Brain microvascular endothelial cell (primary cell): ENCODE measurements at regions not wholly inside any gene's neighbourhood (a gene's known extent, or its start where the extent isn't known, plus 50 kb on each side); places are given as distances from the start of the nearest gene placed in this dataset.

Experiments
- DNase-seq: peaks from one replicate; pipeline ENCODE4 v3.0.0-alpha.2; 2020
- H3K27ac ChIP-seq: fragments of 250-450 bp; sonication (Bioruptor Pico); 2 replicates; pipeline ENCODE4 v1.5.1; 2020; ENCODE audit warnings: mild to moderate bottlenecking, moderate library complexity
- H3K27me3 ChIP-seq: fragments of 250-450 bp; sonication (Bioruptor Pico); replicated peaks from 2 replicates; pipeline ENCODE4 v1.5.1; 2020; ENCODE audit warnings: mild to moderate bottlenecking
- H3K36me3 ChIP-seq: fragments of 250-450 bp; sonication (Bioruptor Pico); replicated peaks from 2 replicates; pipeline ENCODE4 v1.5.1; 2020; ENCODE audit warnings: mild to moderate bottlenecking
- H3K4me3 ChIP-seq: 2 replicates; pipeline ENCODE4 v1.5.1; 2011; ENCODE audit warnings: low read depth, mild to moderate bottlenecking, control low read depth, low read length, moderate library complexity
- CTCF ChIP-seq: IDR thresholded peaks from 2 replicates; pipeline ENCODE4 v1.5.1; 2011; ENCODE audit warnings: low read depth, mild to moderate bottlenecking, moderate library complexity, low read length, control low read depth, inconsistent platforms; ENCODE audit errors: missing control alignments
- in situ Hi-C: cut with HindIII; loops from 2 replicates; pipeline ENCODE4 v1.10.0; 2017; ENCODE audit warnings: low sequenced_read_pairs, low pct_ligation_motif_present

DNA sequence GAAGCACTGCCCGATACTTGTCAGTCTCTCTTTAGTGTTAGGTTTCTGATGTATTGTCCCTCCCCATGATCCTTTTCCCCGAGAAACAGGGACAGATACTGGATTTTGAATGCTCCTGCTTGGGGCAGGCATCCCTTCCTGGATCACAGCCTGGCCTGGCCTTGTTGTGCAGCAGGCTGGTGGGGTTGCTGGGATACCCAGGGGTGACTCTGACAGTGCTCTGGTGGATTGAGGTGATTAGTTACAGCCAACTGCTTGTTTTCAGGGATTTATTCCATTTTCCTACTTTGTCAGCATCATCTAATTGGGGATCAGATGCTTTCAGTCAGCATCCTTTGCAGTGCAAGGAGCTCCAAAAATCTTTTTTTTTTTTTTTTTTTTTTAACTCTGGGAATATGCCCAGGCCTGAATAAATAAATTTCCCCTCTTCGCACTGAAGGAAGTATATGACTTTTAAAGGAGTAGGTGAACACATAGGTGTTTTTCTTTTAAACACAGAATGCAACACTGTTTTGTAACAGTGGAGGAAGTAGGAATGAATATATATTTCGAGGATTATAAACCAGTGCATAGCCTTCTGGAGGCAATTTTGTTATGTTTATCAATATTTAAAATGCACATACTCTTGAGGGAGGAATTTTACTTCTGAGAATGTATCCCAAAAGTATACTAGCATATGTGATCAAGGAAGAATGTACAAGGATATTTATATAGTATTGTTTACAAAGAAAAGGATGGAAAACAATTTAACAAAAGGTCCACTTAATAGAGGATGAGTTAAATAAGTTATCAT is 127.3 kb upstream of the ELL2 start:
- H3K36me3 ChIP-seq = no peaks in the 10 kb centered on the region
- TF ChIP-seq CTCF = no peak
- no peak for DNase-seq
- H3K27ac ChIP-seq = no peak overlapping the region
- H3K4me3 ChIP-seq = no peak overlapping the region
- in situ Hi-C loops = no loop called here
- no peaks in the 10 kb centered on the region for H3K27me3 ChIP-seq

GRCh38 chr5:96087939-96088338 is 126.3 kb upstream of the ELL2 start:
- no peak for TF ChIP-seq CTCF
- in situ Hi-C loops = no loop called here
- H3K27me3 ChIP-seq = no peaks in the 10 kb centered on the region
- no peak overlapping the region for H3K4me3 ChIP-seq
- no peak overlapping the region for H3K27ac ChIP-seq
- DNase-seq = no peak
- no peaks in the 10 kb centered on the region for H3K36me3 ChIP-seq

DNA sequence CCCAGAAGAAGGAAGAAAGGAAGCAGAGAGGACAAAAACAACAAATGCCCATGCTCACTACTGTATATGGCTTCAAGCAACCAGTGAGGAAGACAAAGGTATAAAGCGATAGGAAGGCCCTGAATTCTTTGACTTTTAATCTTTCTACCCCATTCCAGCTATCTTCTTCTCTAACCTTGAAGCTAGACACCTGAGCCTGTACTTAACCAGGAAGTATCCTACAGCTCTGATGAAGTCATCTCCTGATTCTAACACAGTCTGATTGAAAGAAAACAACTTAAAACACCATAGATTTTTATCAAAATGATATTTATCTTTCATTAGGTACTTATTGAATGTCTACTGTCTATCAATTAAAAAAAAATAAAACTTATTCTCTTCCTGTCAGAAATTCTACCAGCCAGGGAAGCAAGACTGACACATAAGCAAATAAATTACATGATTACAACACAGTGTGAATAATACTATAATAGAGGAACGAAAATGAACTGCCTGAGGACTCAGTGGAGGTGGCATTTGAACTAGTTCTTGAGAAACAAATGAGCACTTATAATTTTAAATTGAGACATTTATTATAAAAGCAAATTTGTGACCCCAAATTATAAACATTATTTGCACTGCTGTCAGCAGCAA is 123.3 kb upstream of the ELL2 start:
- TF ChIP-seq CTCF = no peak
- DNase-seq = no peak
- Histone ChIP-seq H3K27me3 (no peaks in the 10 kb centered on the region), H3K4me3 (no peak overlapping the region), H3K36me3 (no peaks in the 10 kb centered on the region), H3K27ac (no peak overlapping the region)
- in situ Hi-C loops = no loop called here

DNA sequence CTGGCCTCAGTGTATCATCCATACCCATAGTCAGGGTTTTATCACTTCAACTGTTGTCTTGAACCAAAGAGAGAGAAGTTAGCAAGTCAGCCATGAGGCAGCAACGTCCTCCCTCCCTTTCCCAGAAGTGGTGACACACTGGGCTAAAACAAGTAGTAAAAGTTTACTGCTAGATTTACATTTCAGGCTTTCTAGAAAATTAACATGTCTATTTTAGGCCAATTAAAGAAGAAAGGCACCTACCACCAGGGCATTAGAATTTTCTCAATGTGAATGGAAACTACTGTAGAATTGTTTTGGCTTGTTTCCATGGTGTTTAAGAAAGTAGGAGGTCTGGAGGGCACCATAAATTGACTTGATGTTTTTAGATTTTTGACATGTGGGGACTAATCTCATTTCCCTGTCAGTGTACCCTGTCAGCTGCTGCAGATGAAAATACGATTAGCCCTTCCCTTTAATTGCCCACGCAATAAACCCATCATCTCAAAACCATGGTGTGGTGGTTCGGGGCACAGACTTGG is 121.8 kb upstream of the ELL2 start:
- in situ Hi-C loops = no loop called here
- no peak for DNase-seq
- Histone ChIP-seq H3K4me3 (no peak overlapping the region), H3K36me3 (no peaks in the 10 kb centered on the region), H3K27ac (no peak overlapping the region), H3K27me3 (no peaks in the 10 kb centered on the region)
- no peak for TF ChIP-seq CTCF

DNA sequence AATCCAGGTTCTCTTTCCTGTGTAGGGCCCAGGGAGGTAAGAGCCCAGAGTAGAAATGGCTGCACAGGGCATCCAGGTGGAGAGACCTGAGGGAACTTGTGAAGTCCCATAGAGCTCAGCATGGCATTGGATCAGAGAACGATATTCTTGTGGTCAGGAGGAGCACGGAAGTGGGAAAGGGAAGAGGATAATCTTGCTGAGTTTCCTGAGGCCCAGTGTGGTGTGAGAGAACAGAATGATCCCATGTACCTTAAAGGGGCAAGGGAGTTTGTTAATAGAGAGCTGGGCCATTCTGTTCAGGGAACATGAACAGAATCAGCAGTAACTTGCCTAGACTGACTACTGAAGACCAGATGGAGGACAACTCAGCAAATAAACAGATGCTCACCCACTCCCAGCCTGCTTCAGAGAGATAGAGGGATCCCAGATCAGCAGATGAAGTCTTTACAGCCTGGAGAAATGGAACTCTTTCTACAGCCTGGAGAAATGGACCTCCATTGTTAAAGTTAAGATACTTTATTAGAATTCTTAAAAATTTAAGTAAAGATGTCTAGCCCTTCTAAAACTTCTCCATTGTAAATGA is 119.7 kb upstream of the ELL2 start:
- Histone ChIP-seq H3K4me3 (no peak overlapping the region), H3K36me3 (no peaks in the 10 kb centered on the region), H3K27me3 (no peaks in the 10 kb centered on the region), H3K27ac (peak overlapping the region; percentile 7)
- TF ChIP-seq CTCF = no peak
- no peak for DNase-seq
- in situ Hi-C loops = no loop called here
